Gastrocnemius medialis (tissue), 4 donors: ENCODE measurements at regions not wholly inside any gene's neighbourhood (a gene's known extent, or its start where the extent isn't known, plus 50 kb on each side); places are given as distances from the start of the nearest gene placed in this dataset.

ENCODE experiments used
- CTCF ChIP-seq, 5 experiments: fragments of 450-650 bp in 3 of 5; fragments of 200-600 bp in 2 of 5; sonication (generic) in 2 of 5; IDR thresholded peaks in 4 of 5; conservative IDR thresholded peaks in 1 of 5; 1 replicate in 4 of 5; 2 replicates in 1 of 5; pipeline ENCODE4 v1.5.1; 2016 to 2019; ENCODE audit warnings: antibody characterized with exemption in 5 of 5, mild to moderate bottlenecking in 3 of 5, moderate library complexity in 3 of 5
- POLR2A ChIP-seq, 2 donors: fragments of 450-650 bp; IDR thresholded peaks; one replicate each; pipeline ENCODE4 v1.6.1; 2017; ENCODE audit warnings: antibody characterized with exemption in 2 of 2, mild to moderate bottlenecking in 2 of 2, moderate library complexity in 2 of 2

- TF ChIP-seq CTCF (IDR thresholded peaks at IDR 0.05 in 4 of 5, conservative IDR thresholded peaks at IDR 0.05 in 1 of 5): no peak
- TF ChIP-seq POLR2A (IDR thresholded peaks at IDR 0.05): no peak
Observed at GRCh38 chr12:19891936-19892591, 452.8 kb downstream of the AEBP2 start.
